ENCODE measurements at regions not wholly inside any gene's neighbourhood (a gene's known extent, or its start where the extent isn't known, plus 50 kb on each side); places are given as distances from the start of the nearest gene placed in this dataset.

- no peaks in the 10 kb centered on the region for H3K9me3 ChIP-seq
- TF ChIP-seq POLR2AphosphoS5 (IDR thresholded peaks at IDR 0.05) = no peak
- no peak for TF ChIP-seq POLR2A (IDR thresholded peaks at IDR 0.05)
- no peak for TF ChIP-seq CTCF (IDR thresholded peaks at IDR 0.05 in 8 of 11, conservative IDR thresholded peaks at IDR 0.05 in 3 of 11)
- WGBS, 5 donors = 86 to 90% (median 88%) methylated on average over 2 of the region's 2 CpGs
- H3K27me3 ChIP-seq (replicated peaks in 1 of 7) = no peaks in the 10 kb centered on the region
- H3K36me3 ChIP-seq = no peaks in the 10 kb centered on the region
- no peaks in the 10 kb centered on the region for H3K4me1 ChIP-seq
- no peak for DNase-seq
- intact Hi-C loops (cut with DNase I; ENCODE audit: low total_unique reads) = no loop called here
- no peak overlapping the region for H3K4me3 ChIP-seq
- H3K27ac ChIP-seq = no peak overlapping the region
Observed at GRCh38 chr12:84495711-84496110, 416.9 kb downstream of the SLC6A15 start.

GRCh38 chr12:84492351-84492883 is 420.2 kb downstream of the SLC6A15 start:
- H3K4me3 ChIP-seq = no peak overlapping the region
- intact Hi-C loops (cut with DNase I; ENCODE audit: low total_unique reads) = no loop called here

DNA sequence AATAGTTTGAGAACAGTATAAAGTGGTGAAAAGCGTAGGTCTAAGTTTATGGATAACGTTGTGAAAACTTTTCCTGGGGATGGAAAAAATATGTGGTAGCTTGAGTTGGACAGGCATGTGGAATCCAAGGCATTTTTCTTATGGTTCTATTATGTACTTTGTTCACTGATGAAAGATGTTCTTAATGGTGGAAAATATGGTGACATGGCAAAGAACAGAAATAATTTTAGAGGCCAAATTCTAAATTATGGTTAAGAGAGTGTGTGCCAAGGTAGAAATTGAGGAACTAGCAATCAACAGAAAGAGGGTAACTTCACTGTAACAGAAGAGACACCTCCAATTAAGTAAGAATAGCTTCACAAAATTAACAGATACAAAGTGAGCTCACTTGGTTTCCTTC is 427.8 kb downstream of the SLC6A15 start:
- intact Hi-C loops (cut with DNase I; ENCODE audit: low total_unique reads) = no loop called here
- TF ChIP-seq CTCF (IDR thresholded peaks at IDR 0.05 in 8 of 11, conservative IDR thresholded peaks at IDR 0.05 in 3 of 11) (no peak), POLR2AphosphoS5 (IDR thresholded peaks at IDR 0.05) (no peak), POLR2A (IDR thresholded peaks at IDR 0.05) (no peak)
- Histone ChIP-seq H3K36me3 (no peaks in the 10 kb centered on the region), H3K4me3 (no peak overlapping the region), H3K4me1 (no peaks in the 10 kb centered on the region), H3K27me3 (replicated peaks in 1 of 7) (no peaks in the 10 kb centered on the region), H3K27ac (no peak overlapping the region), H3K9me3 (no peaks in the 10 kb centered on the region)
- 79 to 89% (median 84%) methylated on average over 2 of the region's 2 CpGs for WGBS, 5 donors
- DNase-seq = no peak

More at GRCh38 chr12:84492351-84492883, 420.2 kb downstream of the SLC6A15 start:
- no peaks in the 10 kb centered on the region for H3K36me3 ChIP-seq
- TF ChIP-seq POLR2A (IDR thresholded peaks at IDR 0.05) (no peak), CTCF (IDR thresholded peaks at IDR 0.05 in 8 of 11, conservative IDR thresholded peaks at IDR 0.05 in 3 of 11) (no peak), POLR2AphosphoS5 (IDR thresholded peaks at IDR 0.05) (no peak)
- no peaks in the 10 kb centered on the region for H3K9me3 ChIP-seq
- H3K4me1 ChIP-seq = no peaks in the 10 kb centered on the region
- H3K27ac ChIP-seq = no peak overlapping the region
- no peaks in the 10 kb centered on the region for H3K27me3 ChIP-seq (replicated peaks in 1 of 7)
- no peak for DNase-seq
- 62 to 75% (median 68%) methylated on average over 3 of the region's 3 CpGs for WGBS, 5 donors

- no peak for DNase-seq
- TF ChIP-seq POLR2A (IDR thresholded peaks at IDR 0.05) (no peak), POLR2AphosphoS5 (IDR thresholded peaks at IDR 0.05) (no peak), CTCF (IDR thresholded peaks at IDR 0.05 in 8 of 11, conservative IDR thresholded peaks at IDR 0.05 in 3 of 11) (no peak)
- Histone ChIP-seq H3K27ac (no peak overlapping the region), H3K27me3 (replicated peaks in 1 of 7) (no peaks in the 10 kb centered on the region), H3K36me3 (no peaks in the 10 kb centered on the region), H3K9me3 (no peaks in the 10 kb centered on the region), H3K4me3 (no peak overlapping the region), H3K4me1 (no peaks in the 10 kb centered on the region)
- 73 to 82% (median 76%) methylated on average over 3 of the region's 3 CpGs for WGBS, 5 donors
- intact Hi-C loops (cut with DNase I; ENCODE audit: low total_unique reads) = no loop called here
Observed at GRCh38 chr12:84480803-84481202, 431.8 kb downstream of the SLC6A15 start.

Measured in spleen (tissue), 11 donors.